ENCODE measurements at regions not wholly inside any gene's neighbourhood (a gene's known extent, or its start where the extent isn't known, plus 50 kb on each side); places are given as distances from the start of the nearest gene placed in this dataset.
"Not testable (repeated sequence)": the region's sequence is repeated elsewhere in the genome, so short reads cannot be mapped to it uniquely, and the experiment has no call there.

DNA sequence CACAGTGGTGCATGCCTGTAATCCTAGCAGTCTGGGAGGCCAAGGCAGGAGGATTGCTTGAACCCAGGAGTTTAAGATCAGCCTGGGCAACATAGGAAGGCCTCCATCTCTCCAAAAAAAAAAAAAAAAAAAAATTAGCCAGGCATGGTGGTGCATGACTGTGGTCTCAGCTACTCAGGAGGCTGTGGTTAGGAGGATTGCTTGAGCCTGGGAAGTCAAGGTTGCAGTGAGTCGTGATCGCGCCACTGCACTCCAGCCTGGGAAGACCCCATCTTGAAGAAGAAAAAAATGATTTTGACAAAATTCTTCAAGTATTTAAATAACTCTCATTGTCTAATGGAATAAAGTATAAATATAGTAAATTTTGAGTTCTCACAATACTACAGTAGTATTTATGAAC is 219.2 kb upstream of the SSTR1 start:
- Histone ChIP-seq H3K27ac (no peak overlapping the region), H3K36me3 (no peaks in the 10 kb centered on the region), H3K9me3 (replicated peaks in 1 of 11) (no peaks in the 10 kb centered on the region), H3K4me3 (no peak overlapping the region), H3K9ac (no peak overlapping the region), H3K4me1 (no peaks in the 10 kb centered on the region), H3K27me3 (no peaks in the 10 kb centered on the region), H3K4me2 (no peak overlapping the region), H4K20me1 (no peaks in the 10 kb centered on the region)
- TF ChIP-seq Cebpa-rat (IDR thresholded peaks at IDR 0.05) = no peak

DNA sequence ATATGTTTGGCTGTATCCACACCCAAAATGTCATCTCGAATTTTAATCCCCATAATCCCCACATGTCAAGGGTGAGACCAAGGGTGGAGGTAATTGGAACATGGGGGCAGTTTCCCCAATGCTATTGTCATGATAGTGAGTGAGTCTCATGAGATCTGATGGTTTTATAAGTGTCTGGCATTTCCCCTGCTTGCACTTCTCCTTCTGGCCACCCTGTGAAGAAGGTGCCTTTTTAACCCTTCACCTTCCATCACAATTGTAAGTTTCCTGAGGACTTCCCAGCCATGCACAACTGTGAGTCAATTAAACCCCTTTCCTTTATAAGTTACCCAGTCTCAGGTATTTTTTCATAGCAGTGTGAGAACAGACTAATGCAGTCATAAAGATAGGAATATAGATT is 216.7 kb upstream of the SSTR1 start:
- Histone ChIP-seq H3K4me1 (no peaks in the 10 kb centered on the region), H3K9me3 (replicated peaks in 1 of 11) (no peaks in the 10 kb centered on the region), H3K4me3 (no peak overlapping the region), H3K27me3 (no peaks in the 10 kb centered on the region), H3K27ac (no peak overlapping the region), H3K36me3 (no peaks in the 10 kb centered on the region), H4K20me1 (no peaks in the 10 kb centered on the region), H3K4me2 (no peak overlapping the region), H3K9ac (no peak overlapping the region)
- TF ChIP-seq Cebpa-rat (IDR thresholded peaks at IDR 0.05) = no peak

DNA sequence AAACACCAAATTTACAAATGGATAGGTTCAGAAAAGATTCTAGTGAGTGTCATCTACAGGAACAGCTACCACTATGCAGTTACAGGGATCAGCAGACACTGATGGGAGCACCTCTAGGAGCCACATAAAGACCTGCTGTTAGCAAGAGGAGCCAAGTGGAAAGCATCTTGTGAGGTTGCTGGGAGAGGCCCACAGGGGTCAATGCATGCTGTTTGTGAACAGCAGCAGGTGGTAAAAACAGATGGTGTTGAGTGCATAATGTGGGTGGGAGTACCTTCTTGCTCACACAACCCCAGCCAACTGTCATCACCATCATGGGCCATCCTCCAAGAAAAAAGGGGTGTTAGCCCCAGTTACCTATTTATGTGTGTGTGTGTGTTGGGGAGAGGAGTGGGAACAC is 215.2 kb upstream of the SSTR1 start:
- Histone ChIP-seq H3K9me3 (replicated peaks in 1 of 11) (no peaks in the 10 kb centered on the region), H4K20me1 (no peaks in the 10 kb centered on the region), H3K27ac (no peak overlapping the region), H3K9ac (no peak overlapping the region), H3K4me2 (no peak overlapping the region), H3K27me3 (no peaks in the 10 kb centered on the region), H3K4me1 (no peaks in the 10 kb centered on the region), H3K4me3 (no peak overlapping the region), H3K36me3 (no peaks in the 10 kb centered on the region)
- TF ChIP-seq Cebpa-rat (IDR thresholded peaks at IDR 0.05) = no peak

DNA sequence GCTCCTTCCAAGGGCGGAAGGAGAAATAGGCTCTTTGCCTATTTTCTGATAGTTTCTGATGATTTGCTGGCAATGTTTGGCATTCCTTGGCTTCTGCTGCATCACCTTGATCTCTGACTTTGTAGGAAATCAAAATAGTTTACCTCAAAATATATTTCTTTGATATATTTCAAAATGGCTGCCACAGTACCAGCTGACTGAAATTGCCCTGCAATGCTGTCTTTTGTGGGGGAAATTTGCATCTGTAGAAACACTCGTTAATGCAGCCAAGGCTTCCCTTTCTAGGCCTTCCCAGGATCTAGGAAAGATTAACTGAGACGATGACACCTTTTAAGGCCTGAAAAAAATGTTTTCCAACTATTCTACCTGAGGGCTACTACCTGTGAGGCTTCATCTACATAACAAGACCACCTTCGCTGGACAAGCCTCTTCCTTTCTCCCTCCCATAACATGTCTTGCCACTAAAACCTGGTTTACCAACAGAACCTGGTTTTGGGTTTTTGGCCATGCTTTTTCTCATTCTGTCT is 212.8 kb upstream of the SSTR1 start:
- H3K27ac ChIP-seq = no peak overlapping the region
- no peak overlapping the region for H3K4me2 ChIP-seq
- no peaks in the 10 kb centered on the region for H3K4me1 ChIP-seq
- H3K9ac ChIP-seq = no peak overlapping the region
- H3K27me3 ChIP-seq = no peaks in the 10 kb centered on the region
- H4K20me1 ChIP-seq = no peaks in the 10 kb centered on the region
- no peaks in the 10 kb centered on the region for H3K36me3 ChIP-seq
- H3K4me3 ChIP-seq = no peak overlapping the region
- TF ChIP-seq Cebpa-rat (IDR thresholded peaks at IDR 0.05) = no peak
- no peaks in the 10 kb centered on the region for H3K9me3 ChIP-seq (replicated peaks in 1 of 11)

- Histone ChIP-seq H3K27me3 (no peaks in the 10 kb centered on the region), H3K9me3 (replicated peaks in 1 of 11) (no peaks in the 10 kb centered on the region), H3K27ac (no peak overlapping the region), H4K20me1 (no peaks in the 10 kb centered on the region), H3K4me1 (no peaks in the 10 kb centered on the region), H3K4me3 (no peak overlapping the region), H3K36me3 (no peaks in the 10 kb centered on the region), H3K9ac (no peak overlapping the region), H3K4me2 (no peak overlapping the region)
- no peak for TF ChIP-seq Cebpa-rat (IDR thresholded peaks at IDR 0.05)
Observed at GRCh38 chr14:37997017-37997416, 210.7 kb upstream of the SSTR1 start.

DNA sequence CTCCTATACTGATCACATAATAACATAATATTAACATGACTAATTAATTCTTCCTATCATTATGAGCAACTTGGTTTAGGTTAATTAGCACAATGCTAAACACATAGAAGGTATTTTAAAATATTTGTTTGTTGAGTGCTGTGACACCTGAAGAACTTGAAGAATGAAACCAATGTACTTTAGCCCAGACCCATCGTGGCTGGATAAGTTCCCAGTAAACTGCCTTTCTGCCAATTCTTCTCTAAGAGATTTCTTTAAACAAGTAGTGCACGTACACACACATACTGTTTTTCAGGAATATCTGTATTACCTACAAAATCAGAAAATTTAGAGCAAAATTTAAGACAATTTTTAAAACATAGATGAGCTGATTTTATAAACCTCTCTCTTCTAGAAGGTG is 207.4 kb upstream of the SSTR1 start:
- no peaks in the 10 kb centered on the region for H3K27me3 ChIP-seq
- no peak overlapping the region for H3K4me3 ChIP-seq
- H3K4me1 ChIP-seq = no peaks in the 10 kb centered on the region
- H4K20me1 ChIP-seq = no peaks in the 10 kb centered on the region
- no peak overlapping the region for H3K27ac ChIP-seq
- H3K9ac ChIP-seq = no peak overlapping the region
- no peak for TF ChIP-seq Cebpa-rat (IDR thresholded peaks at IDR 0.05)
- no peak overlapping the region for H3K4me2 ChIP-seq
- no peaks in the 10 kb centered on the region for H3K9me3 ChIP-seq (replicated peaks in 1 of 11)
- no peaks in the 10 kb centered on the region for H3K36me3 ChIP-seq

DNA sequence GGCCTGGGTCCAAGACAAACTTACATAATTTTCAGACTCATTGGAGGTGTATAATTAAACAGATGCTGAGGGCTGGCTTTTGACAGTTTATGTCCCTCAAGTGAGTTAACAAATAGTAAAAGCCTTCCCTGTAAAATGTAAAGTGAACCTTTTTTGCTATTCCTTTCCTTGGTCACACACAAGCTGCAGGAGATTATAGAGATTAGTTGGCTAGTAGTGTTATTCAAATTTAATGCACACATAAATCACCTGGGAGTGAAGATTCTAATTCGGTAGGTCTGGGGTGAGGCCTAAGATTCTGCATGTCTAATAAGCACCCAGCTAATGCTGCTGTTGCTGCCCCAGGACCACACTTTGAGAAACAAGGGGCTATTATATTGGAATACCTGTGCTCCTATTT is 206.2 kb upstream of the SSTR1 start:
- Histone ChIP-seq H3K4me1 (no peaks in the 10 kb centered on the region), H3K9ac (no peak overlapping the region), H3K4me2 (no peak overlapping the region)

GRCh38 chr14:38003746-38004609 is 203.7 kb upstream of the SSTR1 start:
- H3K4me3 ChIP-seq = no peak overlapping the region
- H3K4me2 ChIP-seq = no peak overlapping the region
- no peak overlapping the region for H3K9ac ChIP-seq
- H4K20me1 ChIP-seq = no peaks in the 10 kb centered on the region
- H3K9me3 ChIP-seq (replicated peaks in 1 of 11) = no peaks in the 10 kb centered on the region
- no peaks in the 10 kb centered on the region for H3K27me3 ChIP-seq
- H3K4me1 ChIP-seq = no peaks in the 10 kb centered on the region
- no peak for TF ChIP-seq Cebpa-rat (IDR thresholded peaks at IDR 0.05)
- no peak overlapping the region for H3K27ac ChIP-seq
- no peaks in the 10 kb centered on the region for H3K36me3 ChIP-seq

More for the DNA sequence above, 206.2 kb upstream of the SSTR1 start:
- Histone ChIP-seq H3K4me3 (no peak overlapping the region), H3K9me3 (replicated peaks in 1 of 11) (no peaks in the 10 kb centered on the region), H4K20me1 (no peaks in the 10 kb centered on the region), H3K36me3 (no peaks in the 10 kb centered on the region), H3K27me3 (no peaks in the 10 kb centered on the region), H3K27ac (no peak overlapping the region)
- no peak for TF ChIP-seq Cebpa-rat (IDR thresholded peaks at IDR 0.05)

DNA sequence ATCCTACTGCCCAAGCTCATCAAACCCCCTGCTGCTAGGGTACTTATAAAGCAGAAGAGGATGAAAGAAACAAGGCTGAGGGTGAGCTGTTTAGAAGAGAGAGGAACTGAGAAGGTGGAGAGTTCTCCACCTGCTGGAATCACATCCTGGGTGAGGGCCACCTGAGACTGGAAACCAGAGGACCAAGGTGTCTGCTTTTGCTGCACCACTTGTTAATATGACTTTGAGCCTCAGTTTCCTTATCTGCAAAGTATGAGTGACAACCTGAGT is 203.2 kb upstream of the SSTR1 start:
- Histone ChIP-seq H3K4me2 (no peak overlapping the region), H3K27me3 (no peaks in the 10 kb centered on the region), H3K9ac (no peak overlapping the region), H4K20me1 (no peaks in the 10 kb centered on the region), H3K36me3 (no peaks in the 10 kb centered on the region), H3K4me1 (no peaks in the 10 kb centered on the region), H3K9me3 (replicated peaks in 1 of 11) (no peaks in the 10 kb centered on the region), H3K4me3 (no peak overlapping the region), H3K27ac (no peak overlapping the region)
- TF ChIP-seq Cebpa-rat (IDR thresholded peaks at IDR 0.05) = no peak

- not testable (repeated sequence) for H3K9ac ChIP-seq, H3K36me3 ChIP-seq, H3K4me3 ChIP-seq, H4K20me1 ChIP-seq, H3K4me1 ChIP-seq, H3K27ac ChIP-seq, H3K4me2 ChIP-seq, H3K27me3 ChIP-seq
- peaks cover 22 to 37% (median 32%) of the 10 kb centered on the region in 11 experiments for H3K9me3 ChIP-seq (replicated peaks in 1 of 11)
Observed at GRCh38 chr14:38011156-38011555, 196.5 kb upstream of the SSTR1 start.
